Rectal smooth muscle tissue (tissue), 1 donor: ENCODE measurements at regions not wholly inside any gene's neighbourhood (a gene's known extent, or its start where the extent isn't known, plus 50 kb on each side); places are given as distances from the start of the nearest gene placed in this dataset.
"Not testable (repeated sequence)": the region's sequence is repeated elsewhere in the genome, so short reads cannot be mapped to it uniquely, and the experiment has no call there.

Experiments used
- H3K27ac ChIP-seq: one replicate; pipeline ENCODE4 v1.7.0; 2013; ENCODE audit warnings: low read depth, low read length, inconsistent platforms
- H3K27me3 ChIP-seq: one replicate; pipeline ENCODE4 v1.7.0; 2013; ENCODE audit warnings: low read length; ENCODE audit not compliant: control insufficient read depth, insufficient read depth
- H3K36me3 ChIP-seq: one replicate; pipeline ENCODE4 v1.7.0; 2013; ENCODE audit warnings: low read length; ENCODE audit not compliant: control insufficient read depth, insufficient read depth
- H3K4me1 ChIP-seq: one replicate; pipeline ENCODE4 v1.7.0; 2013; ENCODE audit warnings: low read length; ENCODE audit not compliant: control insufficient read depth, insufficient read depth
- H3K4me3 ChIP-seq: one replicate; pipeline ENCODE4 v1.7.0; 2013; ENCODE audit warnings: low read length
- H3K9ac ChIP-seq: one replicate; pipeline ENCODE4 v1.7.0; 2013; ENCODE audit warnings: low read length

GRCh38 chr5:111618623-111619271 is 106.4 kb upstream of the STARD4 start:
- Histone ChIP-seq H3K27ac (no peak overlapping the region), H3K9ac (no peak overlapping the region), H3K36me3 (no peaks in the 10 kb centered on the region), H3K4me3 (no peak overlapping the region), H3K27me3 (no peaks in the 10 kb centered on the region), H3K4me1 (no peaks in the 10 kb centered on the region)

DNA sequence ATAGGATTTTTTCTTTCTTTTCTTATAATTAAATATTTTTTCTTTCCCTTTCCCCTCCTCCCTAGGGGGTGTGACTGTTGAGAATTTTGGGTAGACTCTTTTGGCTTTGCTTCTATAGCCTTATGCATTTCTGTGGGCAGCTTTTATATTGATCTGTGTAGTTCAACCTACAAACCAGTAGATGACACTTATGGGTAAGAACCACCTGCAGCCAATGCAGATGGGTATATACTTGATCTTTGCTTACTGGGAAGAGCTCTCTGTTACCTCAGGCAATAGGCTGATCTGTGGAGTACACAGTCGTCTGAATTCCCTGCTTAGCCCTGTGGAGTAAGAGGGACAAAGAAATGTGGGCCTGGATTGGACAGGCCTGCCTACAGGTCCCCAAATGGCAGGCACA is 102.7 kb upstream of the STARD4 start:
- H3K36me3 ChIP-seq = no peaks in the 10 kb centered on the region
- H3K4me1 ChIP-seq = no peaks in the 10 kb centered on the region
- H3K27ac ChIP-seq = no peak overlapping the region
- H3K9ac ChIP-seq = no peak overlapping the region
- H3K4me3 ChIP-seq = no peak overlapping the region
- H3K27me3 ChIP-seq = no peaks in the 10 kb centered on the region

GRCh38 chr5:111612013-111612630 is 99.8 kb upstream of the STARD4 start:
- H3K27ac ChIP-seq, H3K4me3 ChIP-seq, H3K36me3 ChIP-seq, H3K4me1 ChIP-seq, H3K9ac ChIP-seq, H3K27me3 ChIP-seq: not testable (repeated sequence)

DNA sequence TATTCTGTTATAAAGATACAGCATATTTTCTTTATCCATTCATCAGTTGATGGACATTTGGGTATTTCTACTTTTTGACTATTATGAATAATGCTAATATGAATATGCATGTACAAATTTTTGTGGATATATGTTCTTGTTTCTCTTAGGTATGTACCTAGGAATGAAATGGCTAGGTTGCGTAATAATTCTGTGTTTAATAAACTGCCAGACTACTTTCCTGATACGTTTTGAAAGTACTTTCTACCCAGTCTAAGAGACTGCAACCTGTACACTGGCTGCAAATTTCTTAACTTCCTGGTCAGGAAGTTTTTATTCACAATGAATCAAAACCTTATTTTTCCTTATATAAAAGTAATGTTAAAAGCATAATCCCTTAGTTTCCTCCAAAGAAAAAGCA is 93.9 kb upstream of the STARD4 start:
- H3K27me3 ChIP-seq = no peaks in the 10 kb centered on the region
- no peak overlapping the region for H3K9ac ChIP-seq
- H3K4me1 ChIP-seq = no peaks in the 10 kb centered on the region
- no peaks in the 10 kb centered on the region for H3K36me3 ChIP-seq
- H3K4me3 ChIP-seq = no peak overlapping the region
- H3K27ac ChIP-seq = no peak overlapping the region

DNA sequence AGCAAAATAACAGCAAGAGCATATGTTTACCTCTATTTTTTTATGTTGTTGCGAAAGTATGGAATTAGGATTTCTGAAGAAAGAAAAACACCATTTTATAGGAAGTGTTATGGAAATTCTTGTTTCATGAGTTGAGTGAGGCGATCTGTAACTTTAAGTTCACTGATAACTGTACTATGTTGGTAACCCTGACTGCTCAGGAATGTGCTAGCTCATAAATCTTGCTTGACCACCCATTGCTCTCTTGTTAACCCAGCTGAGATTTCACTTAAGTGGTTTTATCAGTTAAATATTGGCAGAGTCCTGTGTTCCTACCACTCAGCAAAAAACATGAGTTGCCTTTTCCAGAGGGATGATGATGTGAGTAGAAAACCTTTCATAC is 91.1 kb upstream of the STARD4 start:
- H3K4me1 ChIP-seq = no peaks in the 10 kb centered on the region
- H3K4me3 ChIP-seq = no peak overlapping the region
- H3K27ac ChIP-seq = no peak overlapping the region
- no peaks in the 10 kb centered on the region for H3K36me3 ChIP-seq
- H3K9ac ChIP-seq = no peak overlapping the region
- no peaks in the 10 kb centered on the region for H3K27me3 ChIP-seq

GRCh38 chr5:111602817-111603445 is 90.6 kb upstream of the STARD4 start:
- Histone ChIP-seq H3K36me3 (no peaks in the 10 kb centered on the region), H3K4me3 (no peak overlapping the region)

GRCh38 chr5:111598996-111599395 is 86.7 kb upstream of the STARD4 start:
- Histone ChIP-seq H3K4me1 (no peaks in the 10 kb centered on the region), H3K36me3 (no peaks in the 10 kb centered on the region), H3K27me3 (no peaks in the 10 kb centered on the region), H3K27ac (no peak overlapping the region), H3K9ac (no peak overlapping the region), H3K4me3 (no peak overlapping the region)

More at GRCh38 chr5:111602817-111603445, 90.6 kb upstream of the STARD4 start:
- H3K27me3 ChIP-seq = no peaks in the 10 kb centered on the region
- H3K9ac ChIP-seq = no peak overlapping the region
- H3K4me1 ChIP-seq = no peaks in the 10 kb centered on the region
- no peak overlapping the region for H3K27ac ChIP-seq

DNA sequence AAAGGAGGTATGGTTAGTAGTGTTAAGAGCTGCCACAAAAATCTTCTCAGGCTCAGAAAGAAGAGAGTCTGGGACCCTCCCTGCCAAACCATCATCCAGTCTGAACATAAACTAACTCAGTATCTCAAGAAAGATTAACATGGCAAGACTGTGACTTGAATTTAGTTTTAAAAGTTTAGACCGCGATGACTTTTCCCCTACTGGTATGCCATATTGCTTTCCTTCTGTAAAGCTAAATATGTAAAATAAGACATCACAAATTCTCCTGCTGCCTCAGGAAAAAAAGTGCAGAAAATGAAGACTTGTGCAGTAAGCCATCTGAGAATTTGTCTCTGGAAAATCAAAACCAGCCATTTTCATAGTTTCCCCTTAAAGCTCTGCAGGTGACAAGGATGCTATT is 85.2 kb upstream of the STARD4 start:
- Histone ChIP-seq H3K27ac (no peak overlapping the region), H3K9ac (no peak overlapping the region)

GRCh38 chr5:111596705-111597104 is 84.4 kb upstream of the STARD4 start:
- Histone ChIP-seq H3K36me3 (no peaks in the 10 kb centered on the region), H3K4me1 (no peaks in the 10 kb centered on the region), H3K4me3 (no peak overlapping the region), H3K27me3 (no peaks in the 10 kb centered on the region), H3K9ac (no peak overlapping the region), H3K27ac (no peak overlapping the region)

More for the DNA sequence above, 85.2 kb upstream of the STARD4 start:
- Histone ChIP-seq H3K4me1 (no peaks in the 10 kb centered on the region), H3K36me3 (no peaks in the 10 kb centered on the region), H3K27me3 (no peaks in the 10 kb centered on the region), H3K4me3 (no peak overlapping the region)

- Histone ChIP-seq H3K4me3 (no peak overlapping the region), H3K36me3 (no peaks in the 10 kb centered on the region), H3K9ac (no peak overlapping the region), H3K27ac (no peak overlapping the region), H3K27me3 (no peaks in the 10 kb centered on the region), H3K4me1 (no peaks in the 10 kb centered on the region)
Measured at GRCh38 chr5:111595425-111595824, 83.1 kb upstream of the STARD4 start.

DNA sequence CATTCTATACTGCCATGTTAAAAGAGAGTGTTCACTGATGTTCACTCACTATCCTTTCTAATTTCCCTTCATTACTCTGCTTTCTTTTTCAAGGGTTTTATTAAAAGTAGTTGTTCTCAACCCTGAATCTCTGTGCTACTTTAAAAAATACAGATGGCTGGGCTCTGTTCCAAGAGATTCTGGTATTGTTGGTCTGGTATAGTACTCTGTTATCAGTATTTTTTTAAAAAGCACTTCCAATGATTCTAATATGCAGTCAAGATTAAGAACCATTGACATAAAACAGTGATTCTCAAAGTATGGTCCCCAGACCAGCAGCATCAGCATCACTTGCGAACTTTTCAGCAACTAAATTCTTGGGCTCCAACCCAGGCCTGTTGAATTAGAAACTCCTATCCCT is 77.0 kb upstream of the STARD4 start:
- Histone ChIP-seq H3K9ac (no peak overlapping the region), H3K27me3 (no peaks in the 10 kb centered on the region), H3K36me3 (no peaks in the 10 kb centered on the region), H3K4me1 (no peaks in the 10 kb centered on the region), H3K27ac (no peak overlapping the region), H3K4me3 (no peak overlapping the region)

DNA sequence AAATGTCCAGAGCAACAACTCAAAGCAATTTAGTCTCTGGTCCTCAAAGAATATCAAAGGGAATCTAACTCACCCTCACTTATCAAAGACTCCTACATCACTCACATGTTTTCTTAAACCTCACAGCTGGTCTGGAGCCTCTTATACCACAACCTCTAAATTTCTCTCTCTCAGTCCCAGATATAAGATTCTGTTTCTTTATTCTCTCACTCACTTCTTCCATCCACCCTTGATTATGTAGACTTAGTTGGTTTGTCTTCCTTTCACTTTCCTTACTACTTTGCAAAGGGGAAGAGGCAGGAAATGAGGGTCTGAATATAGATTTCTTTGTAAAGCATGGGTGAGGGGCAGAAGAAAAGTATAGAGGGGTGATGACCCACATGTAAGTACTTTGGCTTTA is 75.4 kb upstream of the STARD4 start:
- no peaks in the 10 kb centered on the region for H3K27me3 ChIP-seq
- H3K4me1 ChIP-seq = no peaks in the 10 kb centered on the region
- H3K27ac ChIP-seq = no peak overlapping the region
- no peaks in the 10 kb centered on the region for H3K36me3 ChIP-seq
- no peak overlapping the region for H3K4me3 ChIP-seq
- no peak overlapping the region for H3K9ac ChIP-seq

GRCh38 chr5:111585946-111586345 is 73.6 kb upstream of the STARD4 start:
- H3K36me3 ChIP-seq = no peaks in the 10 kb centered on the region
- H3K27ac ChIP-seq = no peak overlapping the region
- H3K9ac ChIP-seq = no peak overlapping the region
- H3K27me3 ChIP-seq = no peaks in the 10 kb centered on the region
- H3K4me3 ChIP-seq = no peak overlapping the region
- no peaks in the 10 kb centered on the region for H3K4me1 ChIP-seq
